ENCODE measurements at regions not wholly inside any gene's neighbourhood (a gene's known extent, or its start where the extent isn't known, plus 50 kb on each side); places are given as distances from the start of the nearest gene placed in this dataset.

DNA sequence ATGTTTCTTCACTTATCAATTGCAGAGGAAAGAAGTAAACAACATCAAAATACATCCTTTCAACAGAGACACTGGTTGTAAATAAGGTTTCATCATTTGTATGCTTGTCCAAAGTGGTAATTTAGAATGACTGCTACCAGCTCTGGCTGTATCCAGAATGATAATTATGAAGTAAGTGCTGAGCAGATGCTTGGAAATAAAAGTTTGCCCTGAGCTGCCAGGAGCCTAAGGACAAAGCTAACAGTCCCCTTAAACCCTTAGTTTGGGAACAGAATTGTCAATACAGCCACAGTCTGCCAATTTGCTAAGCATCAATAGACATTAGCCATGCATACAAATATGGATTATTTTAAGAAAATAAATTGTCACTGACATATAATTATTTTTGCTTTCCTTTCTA, 147.0 kb upstream of the SLC13A1 start:
- no peak overlapping the region for H3K4me3 ChIP-seq (ENCODE audit: low read length)
- H3K9me2 ChIP-seq (replicated peaks; ENCODE audit: control insufficient read depth, low read length), result no peaks in the 10 kb centered on the region
- no peaks in the 10 kb centered on the region for H3K9me3 ChIP-seq (ENCODE audit: control insufficient read depth, insufficient read depth, low read length)
- H3K4me2 ChIP-seq (ENCODE audit: low read length), result no peak overlapping the region
- H3F3A ChIP-seq (ENCODE audit: control insufficient read depth, insufficient read depth), result no peaks in the 10 kb centered on the region
- TF ChIP-seq, protein P1, sequence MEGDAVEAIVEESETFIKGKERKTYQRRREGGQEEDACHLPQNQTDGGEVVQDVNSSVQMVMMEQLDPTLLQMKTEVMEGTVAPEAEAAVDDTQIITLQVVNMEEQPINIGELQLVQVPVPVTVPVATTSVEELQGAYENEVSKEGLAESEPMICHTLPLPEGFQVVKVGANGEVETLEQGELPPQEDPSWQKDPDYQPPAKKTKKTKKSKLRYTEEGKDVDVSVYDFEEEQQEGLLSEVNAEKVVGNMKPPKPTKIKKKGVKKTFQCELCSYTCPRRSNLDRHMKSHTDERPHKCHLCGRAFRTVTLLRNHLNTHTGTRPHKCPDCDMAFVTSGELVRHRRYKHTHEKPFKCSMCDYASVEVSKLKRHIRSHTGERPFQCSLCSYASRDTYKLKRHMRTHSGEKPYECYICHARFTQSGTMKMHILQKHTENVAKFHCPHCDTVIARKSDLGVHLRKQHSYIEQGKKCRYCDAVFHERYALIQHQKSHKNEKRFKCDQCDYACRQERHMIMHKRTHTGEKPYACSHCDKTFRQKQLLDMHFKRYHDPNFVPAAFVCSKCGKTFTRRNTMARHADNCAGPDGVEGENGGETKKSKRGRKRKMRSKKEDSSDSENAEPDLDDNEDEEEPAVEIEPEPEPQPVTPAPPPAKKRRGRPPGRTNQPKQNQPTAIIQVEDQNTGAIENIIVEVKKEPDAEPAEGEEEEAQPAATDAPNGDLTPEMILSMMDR (IDR thresholded peaks at IDR 0.05; ENCODE audit: low read depth, low read length, poor library complexity, severe bottlenecking), result no peak
- TF ChIP-seq EZH2phosphoT487 (IDR thresholded peaks at IDR 0.05; ENCODE audit: borderline replicate concordance, low read length), result no peak
- no peaks in the 10 kb centered on the region for H3K4me1 ChIP-seq (ENCODE audit: control insufficient read depth, low read length)
- no peaks in the 10 kb centered on the region for H3K27me3 ChIP-seq (ENCODE audit: control insufficient read depth, low read length)
- no peaks in the 10 kb centered on the region for H4K20me1 ChIP-seq (ENCODE audit: control insufficient read depth, insufficient read depth, low read depth, low read length)
- H3K36me3 ChIP-seq (ENCODE audit: control insufficient read depth, low read length), result no peaks in the 10 kb centered on the region
- no peak overlapping the region for H3K27ac ChIP-seq (ENCODE audit: low read depth, low read length)
- no peaks in the 10 kb centered on the region for H3K79me2 ChIP-seq (ENCODE audit: control insufficient read depth, low read length)

- H3K79me2 ChIP-seq (ENCODE audit: control insufficient read depth, low read length), result no peaks in the 10 kb centered on the region
Observed at GRCh38 chr7:123343611-123344010, 143.8 kb upstream of the SLC13A1 start.

DNA sequence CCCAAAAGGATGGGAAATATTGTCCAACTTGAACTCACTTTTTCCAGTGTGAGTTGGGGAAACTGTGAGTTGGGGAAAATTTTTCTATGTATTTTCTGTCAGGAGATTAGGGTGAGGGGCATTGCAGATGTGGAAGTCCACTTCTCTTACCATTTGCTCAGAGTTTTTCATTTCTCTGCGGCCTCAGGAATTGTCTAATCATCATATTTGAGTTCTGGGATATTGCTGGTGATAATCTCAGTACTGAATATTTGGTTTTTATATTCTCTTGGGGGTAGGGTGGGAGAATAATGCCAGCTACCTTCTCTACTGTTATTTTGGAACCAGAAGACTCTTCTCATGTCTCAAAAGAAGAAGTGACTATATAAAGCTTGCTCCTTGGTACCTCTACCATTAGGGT, 141.3 kb upstream of the SLC13A1 start:
- Histone ChIP-seq H3K4me3 (ENCODE audit: low read length) (no peak overlapping the region), H3K79me2 (ENCODE audit: control insufficient read depth, low read length) (no peaks in the 10 kb centered on the region), H3K27ac (ENCODE audit: low read depth, low read length) (no peak overlapping the region), H3F3A (ENCODE audit: control insufficient read depth, insufficient read depth) (no peaks in the 10 kb centered on the region), H3K27me3 (ENCODE audit: control insufficient read depth, low read length) (no peaks in the 10 kb centered on the region), H4K20me1 (ENCODE audit: control insufficient read depth, insufficient read depth, low read depth, low read length) (no peaks in the 10 kb centered on the region), H3K4me1 (ENCODE audit: control insufficient read depth, low read length) (no peaks in the 10 kb centered on the region), H3K4me2 (ENCODE audit: low read length) (no peak overlapping the region), H3K36me3 (ENCODE audit: control insufficient read depth, low read length) (no peaks in the 10 kb centered on the region), H3K9me2 (replicated peaks; ENCODE audit: control insufficient read depth, low read length) (no peaks in the 10 kb centered on the region), H3K9me3 (ENCODE audit: control insufficient read depth, insufficient read depth, low read length) (no peaks in the 10 kb centered on the region)
- TF ChIP-seq, protein P1 (IDR thresholded peaks at IDR 0.05; ENCODE audit: low read depth, low read length, poor library complexity, severe bottlenecking), result no peak
- no peak for TF ChIP-seq EZH2phosphoT487 (IDR thresholded peaks at IDR 0.05; ENCODE audit: borderline replicate concordance, low read length)

More at GRCh38 chr7:123343611-123344010, 143.8 kb upstream of the SLC13A1 start:
- TF ChIP-seq, protein P1 (IDR thresholded peaks at IDR 0.05; ENCODE audit: low read depth, low read length, poor library complexity, severe bottlenecking), result no peak
- no peak for TF ChIP-seq EZH2phosphoT487 (IDR thresholded peaks at IDR 0.05; ENCODE audit: borderline replicate concordance, low read length)
- Histone ChIP-seq H3K9me2 (replicated peaks; ENCODE audit: control insufficient read depth, low read length) (no peaks in the 10 kb centered on the region), H3K4me3 (ENCODE audit: low read length) (no peak overlapping the region), H3K27me3 (ENCODE audit: control insufficient read depth, low read length) (no peaks in the 10 kb centered on the region), H3K36me3 (ENCODE audit: control insufficient read depth, low read length) (no peaks in the 10 kb centered on the region), H3F3A (ENCODE audit: control insufficient read depth, insufficient read depth) (no peaks in the 10 kb centered on the region), H3K9me3 (ENCODE audit: control insufficient read depth, insufficient read depth, low read length) (no peaks in the 10 kb centered on the region), H3K4me1 (ENCODE audit: control insufficient read depth, low read length) (no peaks in the 10 kb centered on the region), H4K20me1 (ENCODE audit: control insufficient read depth, insufficient read depth, low read depth, low read length) (no peaks in the 10 kb centered on the region), H3K4me2 (ENCODE audit: low read length) (no peak overlapping the region), H3K27ac (ENCODE audit: low read depth, low read length) (no peak overlapping the region)

- no peaks in the 10 kb centered on the region for H3F3A ChIP-seq (ENCODE audit: control insufficient read depth, insufficient read depth)
- no peak overlapping the region for H3K4me2 ChIP-seq (ENCODE audit: low read length)
- no peaks in the 10 kb centered on the region for H3K9me2 ChIP-seq (replicated peaks; ENCODE audit: control insufficient read depth, low read length)
- no peaks in the 10 kb centered on the region for H3K4me1 ChIP-seq (ENCODE audit: control insufficient read depth, low read length)
- no peaks in the 10 kb centered on the region for H3K9me3 ChIP-seq (ENCODE audit: control insufficient read depth, insufficient read depth, low read length)
- no peaks in the 10 kb centered on the region for H3K36me3 ChIP-seq (ENCODE audit: control insufficient read depth, low read length)
- H3K27me3 ChIP-seq (ENCODE audit: control insufficient read depth, low read length), result no peaks in the 10 kb centered on the region
- H3K4me3 ChIP-seq (ENCODE audit: low read length), result no peak overlapping the region
- no peak overlapping the region for H3K27ac ChIP-seq (ENCODE audit: low read depth, low read length)
- TF ChIP-seq, protein P1 (IDR thresholded peaks at IDR 0.05; ENCODE audit: low read depth, low read length, poor library complexity, severe bottlenecking), result no peak
- TF ChIP-seq EZH2phosphoT487 (IDR thresholded peaks at IDR 0.05; ENCODE audit: borderline replicate concordance, low read length), result no peak
- H3K79me2 ChIP-seq (ENCODE audit: control insufficient read depth, low read length), result no peaks in the 10 kb centered on the region
- H4K20me1 ChIP-seq (ENCODE audit: control insufficient read depth, insufficient read depth, low read depth, low read length), result no peaks in the 10 kb centered on the region
Observed at GRCh38 chr7:123338688-123339087, 138.9 kb upstream of the SLC13A1 start.

Data from DOHH2 (cell line).